ENCODE measurements at regions not wholly inside any gene's neighbourhood (a gene's known extent, or its start where the extent isn't known, plus 50 kb on each side); places are given as distances from the start of the nearest gene placed in this dataset.

- H2BK5ac ChIP-seq (ENCODE audit: low read depth, low read length) = no peak overlapping the region
- no peak for TF ChIP-seq RNF2 (IDR thresholded peaks at IDR 0.05; ENCODE audit: borderline replicate concordance, low read depth, low read length, missing control alignments, poor library complexity, severe bottlenecking)
- no peak for TF ChIP-seq RBBP5 (IDR thresholded peaks at IDR 0.05; ENCODE audit: borderline replicate concordance, low read depth, low read length)
- no peak for TF ChIP-seq BCL11A (IDR thresholded peaks at IDR 0.05; ENCODE audit: low read depth in 2 of 2, low read length in 2 of 2)
- no peak for TF ChIP-seq NRF1 (IDR thresholded peaks at IDR 0.05; ENCODE audit: low read depth, low read length)
- TF ChIP-seq SP4 (IDR thresholded peaks at IDR 0.05; ENCODE audit: low read length) = no peak
- no peak for TF ChIP-seq FOSL1 (IDR thresholded peaks at IDR 0.05; ENCODE audit: insufficient read depth, low read depth, low read length)
- no peak for TF ChIP-seq CHD2 (IDR thresholded peaks at IDR 0.05; ENCODE audit: low read length)
- no peak for TF ChIP-seq NANOG (IDR thresholded peaks at IDR 0.05; ENCODE audit: insufficient read depth, low read depth, low read length, poor library complexity, severe bottlenecking)
- TF ChIP-seq TBP (IDR thresholded peaks at IDR 0.05; ENCODE audit: low read depth, low read length) = no peak
- no peak for TF ChIP-seq GABPA (IDR thresholded peaks at IDR 0.05; ENCODE audit: borderline replicate concordance, insufficient read depth, low read length)
- no peak for TF ChIP-seq SIRT6 (IDR thresholded peaks at IDR 0.05; ENCODE audit: low read length)
- TF ChIP-seq ATF3 (IDR thresholded peaks at IDR 0.05; ENCODE audit: insufficient read depth, low read depth, low read length) = no peak
Observed at GRCh38 chr2:2574401-2575180, 243.5 kb upstream of the MYT1L start.

More at GRCh38 chr2:2574401-2575180, 243.5 kb upstream of the MYT1L start:
- no peak overlapping the region for H3K4ac ChIP-seq (replicated peaks; ENCODE audit: insufficient read length, low read depth, low read length)
- no peak overlapping the region for H3K4me3 ChIP-seq (ENCODE audit: extremely low read depth in 1 of 4, insufficient read depth in 2 of 4, low read depth in 3 of 4, low read length in 4 of 4)
- no peaks in the 10 kb centered on the region; a peak in 1 of 7 replicates for H3K4me1 ChIP-seq (replicated peaks in 1 of 4; ENCODE audit: control insufficient read depth in 3 of 4, insufficient read depth in 4 of 4, low read length in 3 of 4)
- no peak overlapping the region for H2BK15ac ChIP-seq (ENCODE audit: low read length)
- H3K79me1 ChIP-seq (ENCODE audit: low read depth, low read length) = no peaks in the 10 kb centered on the region
- H4K8ac ChIP-seq (ENCODE audit: extremely low read depth, insufficient read depth, low read length) = no peak overlapping the region
- H4K91ac ChIP-seq (replicated peaks; ENCODE audit: insufficient read length, low read length) = no peak overlapping the region
- no peak overlapping the region for H2AFZ ChIP-seq (ENCODE audit: low read length)
- no peak overlapping the region for H3K56ac ChIP-seq (replicated peaks; ENCODE audit: insufficient read length, low read depth, low read length)
- no peaks in the 10 kb centered on the region for H3K27me3 ChIP-seq (replicated peaks in 1 of 4; ENCODE audit: control insufficient read depth in 3 of 4, extremely low read depth in 1 of 4, insufficient read depth in 3 of 4, low read length in 3 of 4)
- WGBS, 2 experiments (ENCODE audit: extremely low coverage in 1 of 2, insufficient coverage in 1 of 2, insufficient read length in 1 of 2, insufficient replicate concordance in 2 of 2, low coverage in 1 of 2, low lambda C conversion rate in 2 of 2, missing lambda C conversion rate in 1 of 2) = 90% methylated on average over 14 of the region's 16 CpGs; no CpG with 5 or more reads in 1 of the 2 experiments
- H3K9me3 ChIP-seq (ENCODE audit: insufficient read depth in 2 of 2, low read depth in 1 of 2, low read length in 1 of 2) = peaks cover 12 to 17% of the 10 kb centered on the region in 2 experiments
- FAIRE-seq (no peak), DNase-seq (ENCODE audit: low read depth in 1 of 2, low spot score in 2 of 2) (no peak)
- H3K36me3 ChIP-seq (ENCODE audit: control insufficient read depth in 2 of 4, insufficient read depth in 4 of 4, low read length in 3 of 4) = no peaks in the 10 kb centered on the region; a peak in 1 of 8 replicates
- H3K14ac ChIP-seq (ENCODE audit: insufficient read length) = no peak overlapping the region
- H3K9ac ChIP-seq (replicated peaks in 1 of 4; ENCODE audit: extremely low read depth in 1 of 4, low read depth in 3 of 4, low read length in 3 of 4) = no peak overlapping the region
- H3K4me2 ChIP-seq (ENCODE audit: insufficient read depth in 1 of 2, low read depth in 2 of 2, low read length in 2 of 2) = no peak overlapping the region
- no peaks in the 10 kb centered on the region; a peak in 1 of 4 replicates for H3K79me2 ChIP-seq (ENCODE audit: control insufficient read depth in 1 of 2, insufficient read depth in 2 of 2, low read length in 2 of 2)
- H2BK12ac ChIP-seq (ENCODE audit: low read depth, low read length) = no peak overlapping the region
- H2AK5ac ChIP-seq (ENCODE audit: low read depth, low read length) = no peak overlapping the region
- peaks cover 0 to 9% of the 10 kb centered on the region in 2 experiments for H4K20me1 ChIP-seq (replicated peaks in 1 of 2; ENCODE audit: control insufficient read depth in 1 of 2, insufficient read depth in 2 of 2, low read length in 2 of 2)
- H3K23me2 ChIP-seq (ENCODE audit: low read depth, low read length) = peaks cover 18% of the 10 kb centered on the region; the same call in 1 of the 2 replicates
- no peak overlapping the region for H3K27ac ChIP-seq (ENCODE audit: low read depth, low read length)
- ChIA-PET CTCF (ENCODE audit: partially characterized antibody) (interaction anchor here (0.6 to 0.8 kb wide), 2 partner anchors 272 to 670 kb away, joined by 3 read pairs; no protein-coding TSS in a partner anchor), POLR2A (ENCODE audit: partially characterized antibody) (no interaction called here)
- no peak overlapping the region for H4K5ac ChIP-seq (ENCODE audit: insufficient read length, low read depth, low read length)
- H2BK20ac ChIP-seq (ENCODE audit: low read length) = no peak overlapping the region
- no peak overlapping the region for H3K18ac ChIP-seq (ENCODE audit: extremely low read depth, low read length)
- H3K23ac ChIP-seq (ENCODE audit: insufficient read length) = no peak overlapping the region
- H2BK120ac ChIP-seq (replicated peaks; ENCODE audit: low read depth, low read length) = no peak overlapping the region

Measured in H1 (cell line).